Testis (tissue), 2 donors: ENCODE measurements at regions not wholly inside any gene's neighbourhood (a gene's known extent, or its start where the extent isn't known, plus 50 kb on each side); places are given as distances from the start of the nearest gene placed in this dataset.

Source experiments
- DNase-seq: peaks from one replicate; pipeline ENCODE4 v3.0.0-alpha.2; 2019
- H3K27ac ChIP-seq, 2 donors: fragments of 200-600 bp; sonication (generic); one replicate each; pipeline ENCODE4 v1.5.1; 2019
- H3K27me3 ChIP-seq: fragments of 200-600 bp; sonication (generic); one replicate; pipeline ENCODE4 v1.5.1; 2019
- H3K36me3 ChIP-seq: fragments of 200-600 bp; sonication (generic); one replicate; pipeline ENCODE4 v1.5.1; 2017; ENCODE audit warnings: low read depth; ENCODE audit errors: missing control alignments
- H3K4me1 ChIP-seq: fragments of 200-600 bp; sonication (generic); one replicate; pipeline ENCODE4 v1.5.1; 2019
- H3K4me3 ChIP-seq, 2 donors: fragments of 200-600 bp; sonication (generic); one replicate each; pipeline ENCODE4 v1.5.1; 2017 to 2019
- H3K9me3 ChIP-seq: fragments of 200-600 bp; sonication (generic); one replicate; pipeline ENCODE4 v1.5.1; 2017
- CTCF ChIP-seq, 3 experiments: fragments of 450-650 bp in 2 of 3; fragments of 200-600 bp in 1 of 3; sonication (generic) in 1 of 3; IDR thresholded peaks; one replicate each; pipeline ENCODE4 v1.5.1; 2016 to 2019; ENCODE audit warnings: antibody characterized with exemption in 3 of 3, mild to moderate bottlenecking in 2 of 3, moderate library complexity in 1 of 3
- POLR2A ChIP-seq: fragments of 450-650 bp; IDR thresholded peaks from one replicate; pipeline ENCODE4 v1.6.1; 2017; ENCODE audit warnings: antibody characterized with exemption, mild to moderate bottlenecking, moderate library complexity
- whole genome bisulfite sequencing, 2 donors: methylation state at CpG; one replicate each; pipeline ENCODE4 v1.1.5; 2018; 5-methylcytosine and 5-hydroxymethylcytosine counted together
- intact Hi-C: fragments of 100-400 bp; cut with DNase I; formaldehyde crosslinking; loops from one replicate; pipeline ENCODE4 v1.15.1; 2023; ENCODE audit warnings: low total_unique reads

GRCh38 chr18:64589000-64589399 lies 440.1 kb upstream of the LINC00305 start:
- intact Hi-C loops: no loop called here
- no peaks in the 10 kb centered on the region for H3K36me3 ChIP-seq
- DNase-seq: no peak
- H3K27me3 ChIP-seq: no peaks in the 10 kb centered on the region
- H3K4me3 ChIP-seq: no peak overlapping the region
- 95 to 100% methylated on average over 2 to 3 of the region's 3 CpGs for WGBS, 2 donors
- H3K27ac ChIP-seq: no peak overlapping the region
- no peak for TF ChIP-seq CTCF (IDR thresholded peaks at IDR 0.05)
- TF ChIP-seq POLR2A: no peak
- H3K4me1 ChIP-seq: no peaks in the 10 kb centered on the region
- H3K9me3 ChIP-seq: no peaks in the 10 kb centered on the region

GRCh38 chr18:64566456-64566855 lies 417.6 kb upstream of the LINC00305 start:
- no peaks in the 10 kb centered on the region for H3K4me1 ChIP-seq
- 72 to 93% methylated on average over 2 of the region's 2 CpGs for WGBS, 2 donors
- no peak overlapping the region for H3K4me3 ChIP-seq
- no peaks in the 10 kb centered on the region for H3K36me3 ChIP-seq
- no peaks in the 10 kb centered on the region for H3K9me3 ChIP-seq
- no peaks in the 10 kb centered on the region for H3K27me3 ChIP-seq
- DNase-seq: no peak
- no peak for TF ChIP-seq CTCF (IDR thresholded peaks at IDR 0.05)
- no peak overlapping the region for H3K27ac ChIP-seq
- intact Hi-C loops: no loop called here

- TF ChIP-seq POLR2A: no peak
- TF ChIP-seq CTCF (IDR thresholded peaks at IDR 0.05): no peak
- Histone ChIP-seq H3K9me3 (no peaks in the 10 kb centered on the region), H3K36me3 (no peaks in the 10 kb centered on the region), H3K27ac (no peak overlapping the region), H3K27me3 (no peaks in the 10 kb centered on the region), H3K4me3 (no peak overlapping the region), H3K4me1 (no peaks in the 10 kb centered on the region)
- DNase-seq: no peak
- intact Hi-C loops: no loop called here
These were observed 413.8 kb upstream of the LINC00305 start for GRCh38 chr18:64562651-64563050.

- WGBS, 2 donors: 71 to 87% methylated on average over 4 of the region's 4 CpGs
- Histone ChIP-seq H3K4me1 (no peaks in the 10 kb centered on the region), H3K27me3 (no peaks in the 10 kb centered on the region), H3K9me3 (no peaks in the 10 kb centered on the region), H3K36me3 (no peaks in the 10 kb centered on the region), H3K27ac (no peak overlapping the region), H3K4me3 (no peak overlapping the region)
- intact Hi-C loops: no loop called here
- DNase-seq: no peak
- TF ChIP-seq POLR2A: no peak
- TF ChIP-seq CTCF (IDR thresholded peaks at IDR 0.05): no peak
These were observed 397.6 kb upstream of the LINC00305 start for GRCh38 chr18:64546451-64546850.

GRCh38 chr18:64539847-64540246 lies 391.0 kb upstream of the LINC00305 start:
- H3K27ac ChIP-seq: no peak overlapping the region
- intact Hi-C loops: no loop called here
- no peaks in the 10 kb centered on the region for H3K4me1 ChIP-seq
- no peak overlapping the region for H3K4me3 ChIP-seq
- DNase-seq: no peak
- 70 to 73% methylated on average over 1 of the region's 1 CpG for WGBS, 2 donors
- H3K36me3 ChIP-seq: no peaks in the 10 kb centered on the region
- no peaks in the 10 kb centered on the region for H3K27me3 ChIP-seq
- no peaks in the 10 kb centered on the region for H3K9me3 ChIP-seq
- TF ChIP-seq POLR2A: no peak
